ENCODE measurements at regions not wholly inside any gene's neighbourhood (a gene's known extent, or its start where the extent isn't known, plus 50 kb on each side); places are given as distances from the start of the nearest gene placed in this dataset.

GRCh38 chr6:67563671-67564070 is 1071.4 kb upstream of the ADGRB3 start:
- H3K9me3 ChIP-seq (replicated peaks; ENCODE audit: control insufficient read depth, insufficient read depth, low read length) = no peaks in the 10 kb centered on the region
- no peaks in the 10 kb centered on the region for H3K4me1 ChIP-seq (ENCODE audit: control insufficient read depth, insufficient read depth, low read length)
- SMC1A ChIA-PET (ENCODE audit: uncharacterized antibody, unreplicated experiment) = no interaction called here
- no peaks in the 10 kb centered on the region for H3K79me2 ChIP-seq (ENCODE audit: control insufficient read depth, insufficient read depth, low read length)
- 41% methylated on average over 5 of the region's 5 CpGs for WGBS (ENCODE audit: insufficient coverage, insufficient replicate concordance, low lambda C conversion rate, missing lambda C conversion rate)
- H3K9ac ChIP-seq (ENCODE audit: control insufficient read depth, insufficient read depth, low read length) = no peak overlapping the region
- H3K4me2 ChIP-seq (ENCODE audit: control insufficient read depth, insufficient read depth) = no peak overlapping the region
- in situ Hi-C loops (cut with MboI) = no loop called here
- H3K27me3 ChIP-seq (replicated peaks in 1 of 2; ENCODE audit: control insufficient read depth in 2 of 2, insufficient read depth in 2 of 2, low read length in 1 of 2) = no peaks in the 10 kb centered on the region
- H2AFZ ChIP-seq (ENCODE audit: control insufficient read depth, low read depth, low read length) = no peak overlapping the region
- H3K36me3 ChIP-seq (ENCODE audit: control insufficient read depth in 2 of 2, insufficient read depth in 2 of 2, low read length in 1 of 2) = no peaks in the 10 kb centered on the region
- RAD21 ChIA-PET (ENCODE audit: unreplicated experiment) = no interaction called here
- no peak overlapping the region for H3K27ac ChIP-seq (ENCODE audit: control insufficient read depth, insufficient read depth)
- no peak for DNase-seq (ENCODE audit: low read depth, low spot score)
- CTCF ChIA-PET = no interaction called here
- no peak for ATAC-seq
- no peaks in the 10 kb centered on the region for H4K20me1 ChIP-seq (ENCODE audit: control insufficient read depth, insufficient read depth)
- TF ChIP-seq MTA3 (IDR thresholded peaks at IDR 0.05; ENCODE audit: borderline replicate concordance, low read length) (no peak), KDM1A (IDR thresholded peaks at IDR 0.05; ENCODE audit: borderline replicate concordance) (no peak), ZNF274 (IDR thresholded peaks at IDR 0.05; ENCODE audit: insufficient read depth, insufficient read length) (no peak), TCF7 (IDR thresholded peaks at IDR 0.05; ENCODE audit: borderline replicate concordance) (no peak), SMC3 (IDR thresholded peaks at IDR 0.05; ENCODE audit: borderline replicate concordance, low read length) (no peak)
- TF ChIP-seq, protein P1, sequence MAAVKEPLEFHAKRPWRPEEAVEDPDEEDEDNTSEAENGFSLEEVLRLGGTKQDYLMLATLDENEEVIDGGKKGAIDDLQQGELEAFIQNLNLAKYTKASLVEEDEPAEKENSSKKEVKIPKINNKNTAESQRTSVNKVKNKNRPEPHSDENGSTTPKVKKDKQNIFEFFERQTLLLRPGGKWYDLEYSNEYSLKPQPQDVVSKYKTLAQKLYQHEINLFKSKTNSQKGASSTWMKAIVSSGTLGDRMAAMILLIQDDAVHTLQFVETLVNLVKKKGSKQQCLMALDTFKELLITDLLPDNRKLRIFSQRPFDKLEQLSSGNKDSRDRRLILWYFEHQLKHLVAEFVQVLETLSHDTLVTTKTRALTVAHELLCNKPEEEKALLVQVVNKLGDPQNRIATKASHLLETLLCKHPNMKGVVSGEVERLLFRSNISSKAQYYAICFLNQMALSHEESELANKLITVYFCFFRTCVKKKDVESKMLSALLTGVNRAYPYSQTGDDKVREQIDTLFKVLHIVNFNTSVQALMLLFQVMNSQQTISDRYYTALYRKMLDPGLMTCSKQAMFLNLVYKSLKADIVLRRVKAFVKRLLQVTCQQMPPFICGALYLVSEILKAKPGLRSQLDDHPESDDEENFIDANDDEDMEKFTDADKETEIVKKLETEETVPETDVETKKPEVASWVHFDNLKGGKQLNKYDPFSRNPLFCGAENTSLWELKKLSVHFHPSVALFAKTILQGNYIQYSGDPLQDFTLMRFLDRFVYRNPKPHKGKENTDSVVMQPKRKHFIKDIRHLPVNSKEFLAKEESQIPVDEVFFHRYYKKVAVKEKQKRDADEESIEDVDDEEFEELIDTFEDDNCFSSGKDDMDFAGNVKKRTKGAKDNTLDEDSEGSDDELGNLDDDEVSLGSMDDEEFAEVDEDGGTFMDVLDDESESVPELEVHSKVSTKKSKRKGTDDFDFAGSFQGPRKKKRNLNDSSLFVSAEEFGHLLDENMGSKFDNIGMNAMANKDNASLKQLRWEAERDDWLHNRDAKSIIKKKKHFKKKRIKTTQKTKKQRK (IDR thresholded peaks at IDR 0.05; ENCODE audit: low read depth, low read length) = no peak
- TF ChIP-seq, protein P2, sequence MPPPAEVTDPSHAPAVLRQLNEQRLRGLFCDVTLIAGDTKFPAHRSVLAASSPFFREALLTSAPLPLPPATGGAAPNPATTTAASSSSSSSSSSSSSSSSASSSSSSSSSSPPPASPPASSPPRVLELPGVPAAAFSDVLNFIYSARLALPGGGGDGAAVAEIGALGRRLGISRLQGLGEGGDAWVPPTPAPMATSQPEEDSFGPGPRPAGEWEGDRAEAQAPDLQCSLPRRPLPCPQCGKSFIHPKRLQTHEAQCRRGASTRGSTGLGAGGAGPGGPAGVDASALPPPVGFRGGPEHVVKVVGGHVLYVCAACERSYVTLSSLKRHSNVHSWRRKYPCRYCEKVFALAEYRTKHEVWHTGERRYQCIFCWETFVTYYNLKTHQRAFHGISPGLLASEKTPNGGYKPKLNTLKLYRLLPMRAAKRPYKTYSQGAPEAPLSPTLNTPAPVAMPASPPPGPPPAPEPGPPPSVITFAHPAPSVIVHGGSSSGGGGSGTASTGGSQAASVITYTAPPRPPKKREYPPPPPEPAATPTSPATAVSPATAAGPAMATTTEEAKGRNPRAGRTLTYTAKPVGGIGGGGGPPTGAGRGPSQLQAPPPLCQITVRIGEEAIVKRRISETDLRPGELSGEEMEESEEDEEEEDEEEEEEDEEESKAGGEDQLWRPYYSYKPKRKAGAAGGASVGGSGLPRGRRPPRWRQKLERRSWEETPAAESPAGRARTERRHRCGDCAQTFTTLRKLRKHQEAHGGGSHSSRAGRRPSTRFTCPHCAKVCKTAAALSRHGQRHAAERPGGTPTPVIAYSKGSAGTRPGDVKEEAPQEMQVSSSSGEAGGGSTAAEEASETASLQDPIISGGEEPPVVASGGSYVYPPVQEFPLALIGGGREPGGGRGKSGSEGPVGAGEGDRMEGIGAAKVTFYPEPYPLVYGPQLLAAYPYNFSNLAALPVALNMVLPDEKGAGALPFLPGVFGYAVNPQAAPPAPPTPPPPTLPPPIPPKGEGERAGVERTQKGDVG (CRISPR knock-in tag; IDR thresholded peaks at IDR 0.05) = no peak
- H3K4me3 ChIP-seq = no peak overlapping the region
- intact Hi-C loops (cut with micrococcal nuclease; ENCODE audit: unreplicated experiment) = no loop called here
- no peak for FAIRE-seq
- POLR2A ChIA-PET = interaction anchor here (0.7 kb wide), 1 partner anchor 21 kb away, joined by 10 read pairs; no protein-coding TSS in a partner anchor
- BruUV-seq (replicated peaks) = no TSS peak
